Endodermal cell (in vitro differentiated cells): ENCODE measurements at regions not wholly inside any gene's neighbourhood (a gene's known extent, or its start where the extent isn't known, plus 50 kb on each side); places are given as distances from the start of the nearest gene placed in this dataset.

Experiments used
- DNase-seq: peaks from one replicate; pipeline ENCODE4 v3.0.0-alpha.2; 2017
- H3K27ac ChIP-seq: 2 replicates; pipeline ENCODE4 v1.5.1; 2013; ENCODE audit warnings: mild to moderate bottlenecking, low read depth, low read length, moderate library complexity
- H3K27me3 ChIP-seq: 2 replicates; pipeline ENCODE4 v1.6.1; 2013; ENCODE audit warnings: mild to moderate bottlenecking, low read length, moderate library complexity; ENCODE audit not compliant: insufficient read depth, control insufficient read depth, poor library complexity, severe bottlenecking
- H3K36me3 ChIP-seq: 2 replicates; pipeline ENCODE4 v1.7.0; 2013; ENCODE audit warnings: mild to moderate bottlenecking, low read length, moderate library complexity; ENCODE audit not compliant: control insufficient read depth, insufficient read depth
- H3K4me1 ChIP-seq: one replicate; pipeline ENCODE4 v1.7.0; 2013; ENCODE audit warnings: low read length; ENCODE audit not compliant: control insufficient read depth, insufficient read depth
- H3K4me3 ChIP-seq: 2 replicates; pipeline ENCODE4 v1.5.1; 2013; ENCODE audit warnings: mild to moderate bottlenecking, low read length, moderate library complexity
- H3K9ac ChIP-seq: 2 replicates; pipeline ENCODE4 v1.6.1; 2013; ENCODE audit warnings: mild to moderate bottlenecking, low read length, moderate library complexity; ENCODE audit not compliant: poor library complexity, severe bottlenecking; ENCODE audit errors: extremely low read depth
- H3K9me3 ChIP-seq: 2 replicates; pipeline ENCODE4 v1.6.1; 2013; ENCODE audit warnings: mild to moderate bottlenecking, low read length, moderate library complexity; ENCODE audit not compliant: control insufficient read depth
- H3K27ac Mint-ChIP-seq: 2 replicates; pipeline ENCODE4 v1.8.0; 2020; ENCODE audit warnings: mixed read lengths
- H3K27me3 Mint-ChIP-seq: 2 replicates; pipeline ENCODE4 v1.8.0; 2021; ENCODE audit warnings: mild to moderate bottlenecking, mixed read lengths; ENCODE audit not compliant: insufficient read depth
- H3K36me3 Mint-ChIP-seq: 2 replicates; pipeline ENCODE4 v1.8.0; 2020; ENCODE audit warnings: low read depth, mixed read lengths
- H3K4me1 Mint-ChIP-seq: 2 replicates; pipeline ENCODE4 v1.8.0; 2020; ENCODE audit warnings: mixed read lengths
- H3K4me3 Mint-ChIP-seq: 2 replicates; pipeline ENCODE4 v1.8.0; 2020; ENCODE audit warnings: mild to moderate bottlenecking, moderate library complexity, mixed read lengths
- H3K9me3 Mint-ChIP-seq: 2 replicates; pipeline ENCODE4 v1.8.0; 2020; ENCODE audit warnings: mild to moderate bottlenecking, mixed read lengths
- whole genome bisulfite sequencing, 2 experiments: methylation state at CpG; one replicate each; pipeline versions ENCODE4 v1.1.5 to v1.1.7; 2013; ENCODE audit warnings: missing lambda C conversion rate in 2 of 2, mixed read lengths in 1 of 2; ENCODE audit not compliant: insufficient coverage in 1 of 2, insufficient read length in 1 of 2; 5-methylcytosine and 5-hydroxymethylcytosine counted together
- TF ChIP-seq, protein P1 (sequence below): fragments of 200-600 bp; sonication (generic); conservative IDR thresholded peaks from 2 replicates; pipeline ENCODE4 v1.5.0; 2021; ENCODE audit warnings: antibody characterized with exemption, mild to moderate bottlenecking

DNA sequence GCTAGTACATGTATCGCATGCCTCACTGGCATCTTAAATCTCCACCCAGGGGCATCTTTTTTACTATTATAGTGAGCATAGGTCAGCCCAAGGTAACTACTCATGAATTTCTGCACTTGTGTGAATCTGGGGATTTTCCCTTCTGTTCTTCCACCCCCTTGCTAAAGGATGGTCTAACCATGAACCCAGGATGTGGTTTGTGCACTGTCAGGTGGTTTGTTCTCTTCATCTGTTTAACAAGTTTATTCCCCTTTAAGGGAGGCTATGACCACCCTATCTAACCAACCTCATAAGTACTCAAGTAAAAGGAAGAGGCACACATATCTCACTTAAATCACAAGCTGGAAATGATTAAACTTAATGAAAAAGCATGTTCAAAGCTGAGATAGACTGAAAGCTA is 243.0 kb downstream of the RPRM start:
- H3K27me3 Mint-ChIP-seq = no peaks in the 10 kb centered on the region
- TF ChIP-seq, protein P1, sequence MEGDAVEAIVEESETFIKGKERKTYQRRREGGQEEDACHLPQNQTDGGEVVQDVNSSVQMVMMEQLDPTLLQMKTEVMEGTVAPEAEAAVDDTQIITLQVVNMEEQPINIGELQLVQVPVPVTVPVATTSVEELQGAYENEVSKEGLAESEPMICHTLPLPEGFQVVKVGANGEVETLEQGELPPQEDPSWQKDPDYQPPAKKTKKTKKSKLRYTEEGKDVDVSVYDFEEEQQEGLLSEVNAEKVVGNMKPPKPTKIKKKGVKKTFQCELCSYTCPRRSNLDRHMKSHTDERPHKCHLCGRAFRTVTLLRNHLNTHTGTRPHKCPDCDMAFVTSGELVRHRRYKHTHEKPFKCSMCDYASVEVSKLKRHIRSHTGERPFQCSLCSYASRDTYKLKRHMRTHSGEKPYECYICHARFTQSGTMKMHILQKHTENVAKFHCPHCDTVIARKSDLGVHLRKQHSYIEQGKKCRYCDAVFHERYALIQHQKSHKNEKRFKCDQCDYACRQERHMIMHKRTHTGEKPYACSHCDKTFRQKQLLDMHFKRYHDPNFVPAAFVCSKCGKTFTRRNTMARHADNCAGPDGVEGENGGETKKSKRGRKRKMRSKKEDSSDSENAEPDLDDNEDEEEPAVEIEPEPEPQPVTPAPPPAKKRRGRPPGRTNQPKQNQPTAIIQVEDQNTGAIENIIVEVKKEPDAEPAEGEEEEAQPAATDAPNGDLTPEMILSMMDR = no peak
- no peaks in the 10 kb centered on the region for H3K4me1 Mint-ChIP-seq
- no peaks in the 10 kb centered on the region for H3K9me3 ChIP-seq
- no peaks in the 10 kb centered on the region for H3K9me3 Mint-ChIP-seq
- H3K36me3 Mint-ChIP-seq = no peaks in the 10 kb centered on the region
- no peak overlapping the region for H3K9ac ChIP-seq
- no peaks in the 10 kb centered on the region for H3K36me3 ChIP-seq
- no peak overlapping the region for H3K27ac Mint-ChIP-seq
- no peaks in the 10 kb centered on the region for H3K27me3 ChIP-seq
- H3K4me1 ChIP-seq = no peaks in the 10 kb centered on the region
- 100% methylated on average over 1 of the region's 1 CpG for WGBS, 2 experiments
- DNase-seq = no peak
- H3K4me3 ChIP-seq = no peak overlapping the region
- no peak overlapping the region for H3K27ac ChIP-seq
- H3K4me3 Mint-ChIP-seq = no peak overlapping the region

DNA sequence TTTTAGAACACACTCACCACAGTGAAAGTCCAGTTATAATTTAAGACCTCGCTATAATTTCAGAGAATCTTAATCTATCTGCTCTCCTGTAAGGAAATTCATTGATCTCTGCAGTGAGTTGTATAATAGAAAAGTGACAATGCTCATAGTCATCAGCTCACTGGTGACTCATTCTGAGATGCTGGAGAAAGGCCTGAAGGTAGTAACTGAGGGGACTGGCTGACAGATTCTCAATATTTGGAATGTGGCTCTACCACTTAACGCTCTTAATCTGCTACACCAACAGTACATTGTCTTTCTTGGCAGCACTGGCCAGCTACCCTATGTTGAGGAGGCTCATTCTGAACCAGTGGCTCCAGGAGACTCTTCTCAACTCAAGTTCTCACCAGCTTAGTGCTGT is 246.1 kb downstream of the RPRM start:
- Histone ChIP-seq H3K27me3 (no peaks in the 10 kb centered on the region), H3K9ac (no peak overlapping the region), H3K27ac (no peak overlapping the region), H3K36me3 (no peaks in the 10 kb centered on the region), H3K4me1 (no peaks in the 10 kb centered on the region), H3K4me3 (no peak overlapping the region), H3K9me3 (no peaks in the 10 kb centered on the region)
- TF ChIP-seq, protein P1 = no peak
- H3K27ac Mint-ChIP-seq = no peak overlapping the region
- H3K36me3 Mint-ChIP-seq = no peaks in the 10 kb centered on the region
- no peaks in the 10 kb centered on the region for H3K9me3 Mint-ChIP-seq
- H3K27me3 Mint-ChIP-seq = no peaks in the 10 kb centered on the region
- peak; percentile 45 for DNase-seq
- 88 to 94% methylated on average over 1 to 2 of the region's 2 CpGs for WGBS, 2 experiments
- H3K4me1 Mint-ChIP-seq = no peaks in the 10 kb centered on the region
- no peak overlapping the region for H3K4me3 Mint-ChIP-seq

DNA sequence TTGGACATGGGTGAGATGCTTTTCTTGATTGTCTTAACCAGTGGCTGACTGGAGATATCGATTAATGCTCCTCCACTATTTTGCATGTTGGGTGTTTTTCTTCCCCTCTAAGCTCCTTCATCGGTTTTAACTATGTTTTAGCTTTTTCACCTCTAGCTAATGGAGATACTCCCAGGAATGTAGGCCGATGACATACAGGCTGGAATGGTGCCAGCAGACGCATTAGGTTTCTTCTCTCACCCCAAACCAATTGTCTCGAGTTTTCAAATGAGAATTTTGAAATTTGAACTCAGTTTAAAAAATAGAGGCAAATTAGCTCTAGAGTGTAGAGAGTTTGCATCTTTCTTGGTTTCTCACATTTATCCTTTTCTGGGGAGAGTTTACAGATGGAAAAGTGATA is 247.6 kb downstream of the RPRM start:
- DNase-seq = no peak
- Histone ChIP-seq H3K4me1 (no peaks in the 10 kb centered on the region), H3K9me3 (peaks cover 2% of the 10 kb centered on the region), H3K36me3 (no peaks in the 10 kb centered on the region), H3K9ac (no peak overlapping the region), H3K4me3 (no peak overlapping the region), H3K27ac (no peak overlapping the region), H3K27me3 (no peaks in the 10 kb centered on the region)
- Mint-ChIP-seq H3K4me3 (no peak overlapping the region), H3K4me1 (no peaks in the 10 kb centered on the region), H3K36me3 (no peaks in the 10 kb centered on the region), H3K9me3 (no peaks in the 10 kb centered on the region), H3K27ac (no peak overlapping the region), H3K27me3 (no peaks in the 10 kb centered on the region)
- 89 to 91% methylated on average over 3 to 5 of the region's 5 CpGs for WGBS, 2 experiments
- TF ChIP-seq, protein P1 = no peak
